SK-N-MC (cell line): ENCODE measurements at regions not wholly inside any gene's neighbourhood (a gene's known extent, or its start where the extent isn't known, plus 50 kb on each side); places are given as distances from the start of the nearest gene placed in this dataset.

Experiments
- EZH2 ChIP-seq: fragments of 200-600 bp; sonication (generic); IDR thresholded peaks from one replicate; pipeline ENCODE4 v1.6.1; 2017; ENCODE audit warnings: antibody characterized with exemption
- POLR2AphosphoS5 ChIP-seq: IDR thresholded peaks from 2 replicates; pipeline ENCODE4 v1.6.1; 2012; ENCODE audit warnings: mild to moderate bottlenecking, low read depth, low read length, borderline replicate concordance

- TF ChIP-seq POLR2AphosphoS5 (no peak), EZH2 (no peak)
Observed at GRCh38 chr6:105483492-105483891, 80.6 kb upstream of the PREP start.
